ENCODE measurements at regions not wholly inside any gene's neighbourhood (a gene's known extent, or its start where the extent isn't known, plus 50 kb on each side); places are given as distances from the start of the nearest gene placed in this dataset.
"Not testable (repeated sequence)": the region's sequence is repeated elsewhere in the genome, so short reads cannot be mapped to it uniquely, and the experiment has no call there.

DNA sequence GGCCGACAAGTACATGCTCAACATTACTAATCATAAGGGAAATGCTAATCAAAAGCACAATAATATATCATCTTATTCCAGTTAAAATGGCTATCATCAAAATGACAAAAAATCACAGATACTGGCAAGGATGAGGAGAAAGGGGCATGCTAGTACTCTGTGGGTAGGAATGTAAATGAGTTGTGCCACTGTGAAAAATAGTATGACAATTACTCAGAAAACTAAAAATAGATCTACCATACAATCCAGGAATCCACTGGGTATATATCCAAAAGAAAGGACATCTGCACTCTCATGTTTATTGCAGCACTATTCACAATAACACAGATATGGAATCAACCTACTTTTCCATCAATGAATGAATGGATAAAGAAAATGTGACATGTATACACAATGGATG, 1256.5 kb downstream of the SI start:
- no peak for DNase-seq (ENCODE audit: low read depth in 2 of 2)

DNA sequence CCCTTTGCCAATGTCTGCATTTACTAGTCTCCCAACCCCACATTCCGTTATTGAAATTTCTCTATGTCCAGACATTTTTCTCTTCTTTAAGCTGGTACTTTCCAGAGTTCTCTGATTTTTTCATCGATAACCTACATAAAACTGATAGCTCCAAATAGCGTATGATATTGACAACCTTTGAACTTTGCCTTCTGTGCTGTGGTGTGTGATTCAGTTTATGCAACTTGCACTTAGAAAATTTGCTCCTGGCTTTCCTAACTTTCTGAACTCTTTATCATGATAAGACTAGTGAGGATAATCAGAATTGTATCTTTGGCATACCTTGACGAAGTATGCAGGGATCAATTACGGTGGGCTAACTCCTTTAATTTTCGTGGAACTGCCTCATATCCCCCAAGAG, 1261.3 kb downstream of the SI start:
- DNase-seq (ENCODE audit: low read depth in 2 of 2), result no peak

DNA sequence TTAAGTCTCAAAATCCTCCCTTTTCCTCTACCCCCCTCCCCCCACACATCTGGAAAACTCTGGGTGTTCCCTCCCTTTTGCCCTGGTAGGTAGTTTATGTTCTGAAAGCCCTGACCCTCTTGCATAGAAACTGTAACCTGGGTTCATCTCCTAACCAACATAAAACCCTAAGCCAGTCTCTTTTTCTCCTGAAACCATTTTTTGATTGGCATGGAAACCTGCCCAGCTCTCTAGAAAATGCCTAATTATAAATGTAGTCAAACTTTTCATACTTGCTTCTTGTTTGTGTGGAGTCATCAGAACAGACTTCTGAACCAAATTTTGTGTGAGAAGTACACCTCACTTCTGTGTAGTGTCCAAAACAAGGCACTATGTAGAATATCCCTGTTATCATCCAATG, 1264.4 kb downstream of the SI start:
- no peak for DNase-seq (ENCODE audit: low read depth in 2 of 2)

DNA sequence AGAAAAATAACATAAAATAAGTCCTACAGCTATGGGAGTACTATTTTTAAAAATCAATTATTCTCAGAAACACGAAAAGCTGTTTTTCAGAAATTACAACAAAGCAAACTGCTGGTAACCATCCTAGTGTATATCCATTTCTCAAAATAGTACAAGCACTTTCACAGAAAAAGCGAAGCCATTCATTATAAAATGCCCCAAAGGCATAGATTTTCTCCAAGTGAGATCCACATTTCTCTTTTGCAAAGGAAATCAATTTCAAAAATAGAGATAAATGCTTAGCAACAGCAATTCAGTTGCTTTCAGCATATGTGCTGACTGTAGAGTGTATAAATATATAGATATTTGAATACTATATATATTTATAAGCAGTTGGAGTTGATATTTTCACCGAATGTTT, 1266.3 kb downstream of the SI start:
- DNase-seq (ENCODE audit: low read depth in 2 of 2), result no peak

DNA sequence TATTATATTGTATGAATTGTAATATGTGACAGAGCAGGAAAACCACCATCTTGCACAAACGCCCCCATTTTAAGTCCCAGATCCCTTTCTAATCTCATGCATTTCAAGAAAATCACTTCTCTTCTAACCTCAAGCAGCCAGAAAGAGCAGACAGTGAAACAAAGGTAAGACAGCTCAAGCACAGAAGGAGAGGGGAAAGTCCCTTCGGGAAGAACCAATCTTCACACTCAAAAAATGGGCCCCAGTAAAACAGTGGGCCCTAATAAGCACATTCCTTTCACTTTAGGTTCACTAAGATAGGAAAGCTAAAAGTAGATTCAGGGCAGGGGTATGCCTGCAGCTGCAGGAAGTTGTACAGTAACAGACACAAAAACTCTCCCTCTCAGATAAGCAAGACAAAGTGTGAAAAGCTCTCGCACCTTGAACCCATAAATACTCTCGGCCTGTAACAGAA, 1268.7 kb downstream of the SI start:
- no peak for DNase-seq (ENCODE audit: low read depth in 2 of 2)

DNA sequence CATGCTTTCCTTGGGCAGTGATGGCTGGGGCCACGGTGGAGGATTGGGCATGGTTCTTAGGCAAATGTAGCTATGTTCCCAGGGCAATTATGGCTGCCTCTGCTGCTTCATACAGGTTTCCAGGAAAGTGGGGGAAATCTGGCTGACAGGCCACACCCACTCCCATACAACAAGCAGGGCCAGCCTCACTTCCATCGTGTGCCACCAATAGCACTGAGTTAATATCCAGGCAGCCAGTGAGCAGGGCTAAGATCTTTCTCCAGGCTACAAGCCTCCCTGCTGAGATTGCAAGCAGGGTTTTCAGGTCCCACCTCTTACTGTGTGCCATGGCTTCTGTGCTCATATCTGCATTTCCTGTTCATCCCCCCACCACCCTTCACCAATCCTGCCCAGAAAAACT, 1291.9 kb downstream of the SI start:
- no peak for DNase-seq (ENCODE audit: low read depth in 2 of 2)

DNA sequence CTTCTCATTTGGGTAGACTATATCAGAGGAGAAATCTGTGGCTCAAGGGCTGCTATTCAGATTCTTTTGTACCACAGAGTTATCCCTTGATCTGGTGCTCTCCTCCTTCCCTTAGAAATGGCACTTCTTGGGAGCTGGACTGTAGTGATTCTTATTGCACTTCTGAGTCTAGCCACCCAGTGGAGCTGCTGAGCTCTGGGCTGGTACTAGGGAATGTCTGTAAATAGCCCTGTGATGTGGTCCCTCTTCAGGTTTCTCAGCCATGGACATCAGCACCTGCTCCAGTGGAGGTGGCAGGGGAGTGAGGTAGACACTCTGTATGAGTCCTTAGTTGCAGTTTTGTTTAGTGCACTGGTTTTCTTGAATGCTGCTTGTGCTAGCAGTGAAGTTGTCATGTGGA, 1292.6 kb downstream of the SI start:
- no peak for DNase-seq (ENCODE audit: low read depth in 2 of 2)

DNA sequence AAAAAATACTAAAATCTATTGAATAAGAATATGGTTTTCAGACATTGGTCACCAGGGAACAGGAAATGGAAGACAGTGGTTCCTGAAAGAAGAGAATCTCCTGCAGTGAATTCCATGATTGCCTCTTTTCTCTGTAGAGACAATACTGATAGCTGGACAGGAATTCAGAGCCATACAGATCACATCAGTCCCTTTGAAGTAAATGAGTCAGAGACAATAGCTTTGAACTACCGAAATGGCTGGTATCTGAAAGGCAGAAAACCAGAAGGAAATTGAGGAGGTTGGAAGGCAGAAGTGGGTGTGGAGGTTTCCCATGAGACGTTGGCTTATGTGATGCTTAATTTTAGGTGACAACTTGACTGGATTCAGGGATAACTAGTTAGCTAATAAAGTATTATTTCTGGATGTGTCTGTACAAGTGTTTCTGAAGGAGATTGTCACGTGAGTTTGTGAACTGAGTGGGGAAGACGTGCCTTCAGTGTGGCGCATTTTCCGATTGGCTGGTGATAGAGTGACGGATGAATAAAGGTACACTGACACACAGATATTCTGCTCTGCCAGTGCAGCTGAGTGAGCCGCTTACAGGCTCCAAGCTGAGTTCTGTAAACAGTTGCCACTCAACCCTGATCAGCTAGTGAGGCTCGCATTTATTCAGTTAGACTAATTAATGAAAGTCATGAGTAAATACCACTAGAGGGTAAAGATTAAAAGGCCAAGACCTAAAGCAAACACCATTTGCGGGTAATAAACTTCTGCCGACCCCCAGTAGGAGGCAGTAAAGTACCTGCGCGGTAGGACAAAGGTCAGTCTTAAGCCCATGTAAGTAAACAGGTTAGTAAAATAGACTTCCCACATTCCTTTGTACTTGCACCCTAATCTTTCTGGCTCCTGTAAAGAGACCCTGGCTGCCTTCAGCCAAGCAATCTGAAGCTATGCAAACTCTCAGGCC, 1298.6 kb downstream of the SI start:
- DNase-seq (ENCODE audit: low read depth in 2 of 2), result no peak

DNA sequence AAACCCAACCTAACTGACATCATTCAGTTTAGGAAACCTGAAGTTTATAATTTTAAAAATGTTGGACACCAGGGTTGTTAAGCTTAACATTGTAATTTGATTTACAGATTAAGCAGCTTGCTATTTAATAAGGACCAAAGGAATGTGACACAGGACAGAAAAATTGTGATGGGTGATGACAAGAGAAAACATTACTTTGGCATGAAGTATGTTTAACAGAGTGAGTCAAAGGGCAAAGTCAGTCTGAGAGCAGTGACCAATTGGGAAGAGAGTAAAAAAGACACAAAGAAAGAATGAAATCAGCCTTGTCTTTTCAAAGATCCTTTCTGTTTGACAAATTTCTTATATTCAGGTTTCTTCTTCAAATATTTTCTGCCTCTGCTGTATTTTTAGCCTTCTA, 1301.6 kb downstream of the SI start:
- no peak for DNase-seq (ENCODE audit: low read depth in 2 of 2)

DNA sequence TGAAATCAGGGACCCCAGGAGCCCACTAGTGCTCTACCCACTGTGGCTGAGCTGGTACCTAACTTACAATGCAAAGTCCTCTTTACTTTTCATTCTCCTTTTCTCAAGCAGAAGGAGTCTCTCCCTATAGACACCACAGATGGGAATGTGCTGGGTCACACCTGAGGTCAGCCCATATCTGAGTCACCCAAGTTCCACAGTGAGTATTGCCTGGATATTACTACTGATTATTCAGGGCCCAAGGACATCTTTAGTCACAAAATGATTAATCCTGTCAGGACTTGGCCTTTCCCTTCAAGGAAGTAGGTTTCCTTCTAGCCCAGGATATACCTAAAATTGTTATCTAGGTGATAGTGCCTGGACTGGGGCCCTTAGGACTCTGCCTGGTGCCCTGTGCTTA, 1305.2 kb downstream of the SI start:
- no peak for DNase-seq (ENCODE audit: low read depth in 2 of 2)

DNA sequence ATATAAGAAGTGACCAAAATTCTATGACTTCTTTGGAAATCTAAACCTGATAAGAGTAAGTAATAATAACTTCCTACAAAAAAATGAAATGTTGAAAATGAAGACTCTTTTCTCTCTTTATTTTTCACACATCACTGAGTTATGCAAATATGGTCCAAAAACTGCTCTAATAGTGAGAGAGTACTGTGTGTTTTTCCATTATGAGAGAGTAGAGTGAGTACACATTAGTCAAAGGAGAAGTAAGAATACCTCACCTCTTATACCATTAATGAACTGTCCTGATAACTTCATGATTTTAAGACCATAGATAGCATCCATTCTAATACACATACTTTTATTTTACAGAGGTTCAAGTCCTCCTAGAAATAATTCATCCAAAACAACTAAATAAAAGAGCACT, 1310.2 kb downstream of the SI start:
- DNase-seq (ENCODE audit: low read depth in 2 of 2), result no peak

DNA sequence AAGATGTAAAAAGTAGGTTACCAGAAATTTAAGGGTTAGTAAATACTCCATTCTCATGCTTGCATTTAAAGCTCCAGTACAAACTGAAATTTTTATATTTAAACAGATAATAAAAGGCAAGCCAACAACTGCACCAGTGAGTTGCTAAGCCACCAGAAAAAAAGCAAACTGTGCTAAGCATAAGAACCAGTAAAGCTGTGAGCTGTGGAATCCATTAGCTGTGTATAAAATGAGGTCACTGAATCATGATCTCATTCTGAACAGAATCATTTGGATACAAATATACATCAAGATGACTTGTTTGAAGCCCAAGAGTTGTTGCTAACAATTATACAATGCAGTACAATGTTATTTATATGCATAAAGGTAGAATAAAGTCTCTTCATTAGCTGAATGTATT, 1312.2 kb downstream of the SI start:
- no peak for DNase-seq (ENCODE audit: low read depth in 2 of 2)

DNA sequence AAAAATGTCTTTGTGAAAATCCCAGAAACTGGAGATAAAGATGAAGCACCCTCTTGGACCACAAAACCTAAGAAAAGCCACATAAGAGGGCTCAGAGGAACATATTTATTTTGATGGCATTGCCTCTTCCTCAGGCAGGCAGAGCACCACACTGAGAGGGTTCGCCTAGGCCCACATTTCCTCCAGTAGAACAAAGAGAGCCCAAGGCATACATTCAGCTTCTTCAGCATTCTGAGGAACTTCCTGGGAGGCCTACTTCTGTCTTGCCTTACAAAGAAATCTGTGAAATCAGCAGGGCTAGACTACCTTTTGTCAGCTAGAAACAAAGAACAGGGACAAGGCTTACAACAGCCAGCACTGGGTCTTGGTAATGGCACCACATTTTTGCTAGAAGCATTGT, 1325.3 kb downstream of the SI start:
- no peak for DNase-seq (ENCODE audit: low read depth in 2 of 2)

DNA sequence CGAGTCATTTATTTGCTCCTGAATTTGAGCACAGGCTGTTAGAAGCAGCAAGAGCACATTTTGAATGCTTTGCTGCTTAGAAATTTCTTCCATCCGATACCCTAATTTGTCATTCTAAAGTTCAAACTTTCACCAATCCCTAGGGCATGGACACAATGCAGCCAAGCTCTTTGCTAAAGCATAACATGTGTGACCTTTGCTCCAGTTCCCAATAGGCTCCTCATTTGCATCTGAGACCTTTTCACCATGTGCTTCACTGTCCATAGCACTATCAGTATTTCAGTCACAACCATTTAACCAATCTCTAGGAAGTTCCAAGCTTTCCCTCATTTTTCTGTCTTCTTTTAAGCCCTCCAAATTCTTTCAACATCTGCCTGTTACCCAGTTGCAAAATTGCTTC, 1333.1 kb downstream of the SI start:
- DNase-seq (ENCODE audit: low read depth in 2 of 2), result no peak

DNA sequence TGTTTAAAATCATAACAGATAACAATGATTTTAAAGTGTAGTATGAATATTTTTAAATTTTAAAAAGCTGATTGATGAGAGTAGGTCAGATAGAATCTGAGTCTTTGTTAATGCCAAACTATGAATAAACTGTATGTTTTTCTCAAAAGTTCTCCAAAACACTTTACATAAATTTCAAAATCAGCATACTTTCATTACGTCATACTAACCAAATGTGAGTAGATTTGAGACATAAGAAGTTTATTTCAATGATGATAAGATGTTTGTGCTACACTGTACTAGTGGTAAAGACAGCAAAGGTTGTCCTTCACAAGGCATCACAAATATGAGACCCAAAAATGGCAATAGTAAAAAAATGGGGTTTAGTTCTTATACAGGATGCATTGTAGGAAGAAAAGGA, 1342.9 kb downstream of the SI start:
- DNase-seq (ENCODE audit: low read depth in 2 of 2), result no peak

DNA sequence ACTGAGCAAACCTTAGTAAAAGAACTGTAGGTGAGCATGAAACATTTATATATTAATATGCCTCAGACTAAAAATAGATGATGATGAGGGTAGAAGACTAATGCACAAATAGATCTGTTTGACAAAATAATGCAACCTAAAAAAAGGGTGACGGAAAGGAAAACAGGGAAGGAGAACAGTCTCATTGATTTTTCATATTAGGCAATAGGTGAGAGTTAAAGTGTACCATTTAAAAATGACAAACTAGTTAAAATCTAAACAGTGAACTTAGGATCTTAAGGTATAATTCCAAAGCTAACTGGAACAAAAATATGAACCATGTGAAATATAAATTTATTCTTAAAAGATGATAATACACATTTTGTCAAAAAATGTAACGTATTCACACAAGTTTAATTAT, 1347.6 kb downstream of the SI start:
- no peak for DNase-seq (ENCODE audit: low read depth in 2 of 2)

DNA sequence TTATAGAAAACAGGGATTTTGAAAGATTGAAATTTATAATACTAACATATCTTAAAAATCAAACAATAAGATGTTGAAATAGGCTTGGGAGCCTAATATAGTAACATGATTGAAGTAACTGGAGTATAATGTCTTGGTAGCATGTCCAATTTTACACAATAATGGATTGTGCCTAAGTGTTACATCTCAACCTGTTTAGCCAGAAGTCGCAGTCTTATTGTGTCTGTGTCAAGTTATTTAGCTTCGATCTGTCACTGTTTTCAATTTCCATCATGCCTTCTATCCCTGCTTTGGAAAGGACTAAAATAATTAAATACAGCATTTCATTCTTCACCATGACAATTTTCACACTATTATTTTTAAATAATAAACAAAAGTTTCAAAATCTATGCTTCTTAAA, 1352.2 kb downstream of the SI start:
- DNase-seq (ENCODE audit: low read depth in 2 of 2), result no peak

DNA sequence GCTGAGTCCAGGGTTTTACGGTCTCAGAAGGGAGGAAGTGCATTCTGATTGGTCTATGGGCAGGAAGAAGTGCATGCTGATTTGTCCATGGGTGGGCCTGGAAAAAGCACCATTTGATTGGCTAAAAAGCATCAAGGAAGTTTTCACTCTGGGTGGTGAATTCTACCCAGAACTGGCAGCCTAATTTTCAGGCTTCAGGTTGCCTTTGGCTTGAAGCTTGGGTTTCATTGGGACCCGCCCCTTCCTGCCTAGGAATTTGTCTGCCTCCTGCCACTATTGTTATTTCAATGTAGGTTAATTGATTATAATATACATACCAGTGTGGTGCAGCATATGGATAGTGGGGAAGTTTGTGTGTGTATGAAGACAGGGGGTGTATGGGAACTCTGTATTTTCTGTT, 1355.9 kb downstream of the SI start:
- no peak for DNase-seq (ENCODE audit: low read depth in 2 of 2)

DNA sequence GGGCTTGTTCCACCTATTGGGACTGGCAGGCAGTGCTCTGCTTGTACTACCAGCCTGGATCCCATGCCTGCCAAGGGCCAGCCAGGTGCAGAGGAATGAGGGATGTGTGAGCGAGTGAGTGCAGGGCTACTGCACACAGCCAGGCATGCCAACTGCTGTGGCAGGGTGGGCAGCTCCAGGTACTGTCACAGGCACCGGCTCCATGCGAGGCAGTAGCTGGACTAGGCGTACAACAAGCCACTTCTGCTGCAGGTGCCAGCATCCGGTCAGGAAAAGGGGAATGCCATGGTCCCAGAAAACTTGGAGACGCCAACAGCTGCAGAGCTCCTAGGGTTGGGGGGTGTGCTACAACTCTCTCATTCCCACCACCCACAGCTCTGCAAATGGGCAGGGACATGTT, 1356.7 kb downstream of the SI start:
- no peak for DNase-seq (ENCODE audit: low read depth in 2 of 2)

DNA sequence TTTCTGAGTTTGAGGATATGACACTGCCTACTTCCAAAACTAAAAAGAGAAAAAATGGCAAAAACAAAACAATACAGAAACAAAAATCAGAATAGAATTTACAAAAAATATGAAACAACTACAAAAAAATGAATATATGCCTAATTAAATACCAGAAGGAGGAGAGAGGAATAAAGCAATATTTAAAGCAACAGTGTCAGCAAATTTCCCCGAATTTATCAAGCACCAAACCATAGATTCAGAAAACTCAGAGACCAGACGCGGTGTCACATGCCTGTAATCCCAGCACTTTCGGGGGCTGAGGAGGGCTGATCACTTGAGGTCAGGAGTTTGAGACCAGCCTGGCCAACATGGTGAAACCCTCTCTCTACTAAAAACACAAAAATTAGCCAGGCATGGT, 1360.9 kb downstream of the SI start:
- no peak for DNase-seq (ENCODE audit: low read depth in 2 of 2)

DNA sequence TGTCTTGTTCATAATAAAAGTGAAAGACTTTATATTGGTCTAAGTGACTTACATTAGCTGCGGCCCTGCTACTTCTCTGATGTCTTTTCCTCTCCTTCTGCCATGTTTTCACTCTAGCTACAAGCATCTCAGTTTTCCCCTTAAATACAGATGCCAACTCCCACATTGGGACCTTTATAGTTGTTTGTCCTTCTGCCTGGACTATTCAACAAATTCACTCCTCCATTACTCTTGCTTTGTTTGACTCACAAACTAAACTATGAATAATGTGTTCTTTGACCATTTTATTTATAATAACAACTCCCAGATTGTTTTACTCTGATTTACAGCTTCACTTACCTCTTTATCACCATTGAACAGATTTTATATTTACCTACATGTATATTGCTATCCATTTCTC, 1369.9 kb downstream of the SI start:
- DNase-seq (ENCODE audit: low read depth in 2 of 2), result no peak

DNA sequence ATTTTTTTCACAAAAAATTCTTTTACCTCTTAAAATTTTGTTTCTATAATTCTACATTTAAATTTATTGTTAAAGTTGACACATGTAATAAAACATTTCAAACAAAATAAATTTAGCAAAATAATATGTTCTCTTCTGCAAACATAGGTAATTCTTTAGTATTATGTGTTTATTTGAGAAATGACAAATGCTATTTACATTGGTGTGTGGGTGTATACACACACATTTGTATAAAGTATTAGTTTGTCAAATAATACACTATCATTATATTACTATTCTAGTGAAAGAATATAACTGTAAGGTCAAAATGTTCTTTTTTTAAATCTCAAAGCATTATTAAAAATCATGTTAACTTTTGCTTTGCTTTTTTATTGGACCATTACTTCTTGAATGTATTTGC, 1370.6 kb downstream of the SI start:
- DNase-seq (ENCODE audit: low read depth in 2 of 2), result no peak

DNA sequence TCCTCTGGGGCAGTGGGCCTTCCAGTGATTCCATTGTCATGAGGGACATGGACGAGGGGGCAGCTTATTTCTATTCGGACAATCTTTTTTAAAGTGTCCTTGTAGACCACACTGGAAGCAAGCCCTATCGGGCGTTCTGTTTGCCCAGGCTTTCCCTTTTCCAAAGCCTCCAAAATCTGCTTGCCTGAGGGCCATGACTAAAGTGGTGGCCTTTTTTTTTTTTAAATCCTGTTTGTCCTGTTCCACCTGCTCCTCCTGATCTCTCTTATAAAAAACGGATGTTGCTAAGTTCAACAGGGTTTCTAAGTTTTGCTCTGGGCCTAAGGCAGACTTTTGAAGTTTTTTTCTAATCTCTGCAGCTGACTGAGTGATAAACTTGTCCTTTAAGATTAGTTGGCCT, 1380.1 kb downstream of the SI start:
- not testable (repeated sequence) for DNase-seq (ENCODE audit: low read depth in 2 of 2)

DNA sequence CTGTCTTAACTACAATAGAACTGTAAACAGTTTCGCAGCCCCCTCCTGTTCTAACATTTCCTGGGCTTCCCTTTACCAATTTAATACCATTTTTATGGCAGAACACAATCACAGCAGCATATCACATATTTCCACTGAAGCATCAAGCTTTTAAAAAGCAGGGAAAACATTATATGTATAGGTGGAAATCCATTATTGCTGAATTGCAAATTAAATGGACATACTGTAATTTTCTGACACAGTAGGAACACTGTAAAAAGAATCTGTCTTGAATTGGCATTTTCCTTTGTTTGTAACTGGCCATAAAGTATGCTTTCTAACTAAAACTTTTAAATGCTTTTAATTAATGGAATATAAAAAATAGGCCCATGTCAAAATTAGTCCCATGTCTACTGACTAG, 1385.8 kb downstream of the SI start:
- no peak for DNase-seq (ENCODE audit: low read depth in 2 of 2)

All from fibroblast of skin of left quadriceps (primary cell).